CD14-positive monocyte (primary cell): ENCODE measurements at regions not wholly inside any gene's neighbourhood (a gene's known extent, or its start where the extent isn't known, plus 50 kb on each side); places are given as distances from the start of the nearest gene placed in this dataset.

Source experiments
- DNase-seq, 3 donors: peaks; one replicate each; pipeline ENCODE4 v3.0.0-alpha.2; 2011 to 2022
- H2AFZ ChIP-seq: 2 replicates; pipeline ENCODE4 v1.6.0; 2012; ENCODE audit warnings: mild to moderate bottlenecking, low read depth, low read length, inconsistent platforms; ENCODE audit not compliant: insufficient read depth, poor library complexity, severe bottlenecking
- H3K27ac ChIP-seq, 2 donors: 1 replicate in 1 of 2; 2 replicates in 1 of 2; pipeline ENCODE4 v1.5.1; 2012 to 2013; ENCODE audit warnings: low read length in 2 of 2, control low read depth in 1 of 2, inconsistent platforms in 1 of 2, low read depth in 1 of 2, mild to moderate bottlenecking in 1 of 2
- H3K27me3 ChIP-seq, 2 donors: one replicate each; pipeline versions ENCODE4 v1.6.0 to v1.6.1; 2011 to 2013; ENCODE audit warnings: low read length in 2 of 2; ENCODE audit not compliant: control insufficient read depth in 2 of 2, insufficient read depth in 2 of 2
- H3K36me3 ChIP-seq, 2 donors: replicated peaks in 1 of 2; 1 replicate in 1 of 2; 2 replicates in 1 of 2; pipeline versions ENCODE4 v1.5.1 to v1.6.1; 2012 to 2013; ENCODE audit warnings: low read length in 2 of 2, control low read depth in 1 of 2, inconsistent platforms in 1 of 2, mild to moderate bottlenecking in 1 of 2; ENCODE audit not compliant: insufficient read depth in 2 of 2, control insufficient read depth in 1 of 2
- H3K4me1 ChIP-seq, 2 donors: 1 replicate in 1 of 2; 2 replicates in 1 of 2; pipeline versions ENCODE4 v1.5.1 to v1.6.1; 2012 to 2013; ENCODE audit warnings: low read length in 2 of 2, control low read depth in 1 of 2, inconsistent platforms in 1 of 2, mild to moderate bottlenecking in 1 of 2, moderate library complexity in 1 of 2; ENCODE audit not compliant: insufficient read depth in 2 of 2, control insufficient read depth in 1 of 2
- H3K4me2 ChIP-seq: replicated peaks from 2 replicates; pipeline ENCODE3; 2012; ENCODE audit warnings: low read length, moderate library complexity, mild to moderate bottlenecking; ENCODE audit not compliant: poor library complexity, severe bottlenecking; ENCODE audit errors: extremely low read depth
- H3K4me3 ChIP-seq, 3 experiments: fragments of 200-600 bp in 1 of 3; sonication (generic) in 1 of 3; replicated peaks in 1 of 3; 1 replicate in 2 of 3; 2 replicates in 1 of 3; pipeline ENCODE4 v1.5.1; 2011 to 2013; ENCODE audit warnings: low read length in 3 of 3, mild to moderate bottlenecking in 3 of 3, control low read depth in 2 of 3, low read depth in 2 of 3, inconsistent platforms in 1 of 3, moderate library complexity in 1 of 3
- H3K79me2 ChIP-seq: 2 replicates; pipeline ENCODE4 v1.6.0; 2012; ENCODE audit warnings: mild to moderate bottlenecking, control low read depth, inconsistent platforms, low read length, moderate library complexity; ENCODE audit not compliant: insufficient read depth
- H3K9ac ChIP-seq: 2 replicates; pipeline ENCODE4 v1.6.0; 2017; ENCODE audit warnings: low read length, mild to moderate bottlenecking; ENCODE audit not compliant: insufficient read depth, poor library complexity, severe bottlenecking
- H3K9me3 ChIP-seq, 2 donors: replicated peaks in 1 of 2; 1 replicate in 1 of 2; 2 replicates in 1 of 2; pipeline versions ENCODE4 v1.5.1 to v1.6.1; 2012 to 2013; ENCODE audit warnings: low read length in 2 of 2, control low read depth in 1 of 2; ENCODE audit not compliant: control insufficient read depth in 1 of 2, insufficient read depth in 1 of 2
- H4K20me1 ChIP-seq: 2 replicates; pipeline ENCODE4 v1.6.0; 2012; ENCODE audit warnings: mild to moderate bottlenecking, low read length, control low read depth, moderate library complexity; ENCODE audit not compliant: insufficient read depth
- H3K27ac Mint-ChIP-seq, 7 donors: one replicate each; pipeline ENCODE4 v1.8.0; 2020; ENCODE audit warnings: mild to moderate bottlenecking in 7 of 7, mixed read lengths in 7 of 7, moderate library complexity in 6 of 7, inconsistent platforms in 2 of 7
- H3K27me3 Mint-ChIP-seq, 3 donors: one replicate each; pipeline ENCODE4 v1.8.0; 2021 to 2022; ENCODE audit warnings: low read depth in 3 of 3, mild to moderate bottlenecking in 3 of 3, mixed read lengths in 3 of 3, moderate library complexity in 3 of 3, inconsistent platforms in 1 of 3
- H3K36me3 Mint-ChIP-seq, 2 donors: one replicate each; pipeline ENCODE4 v1.8.0; 2020; ENCODE audit warnings: mixed read lengths in 2 of 2, inconsistent platforms in 1 of 2, mild to moderate bottlenecking in 1 of 2
- H3K4me1 Mint-ChIP-seq: one replicate; pipeline ENCODE4 v1.8.0; 2020; ENCODE audit warnings: mild to moderate bottlenecking, mixed read lengths
- H3K4me3 Mint-ChIP-seq, 2 donors: one replicate each; pipeline ENCODE4 v1.8.0; 2020; ENCODE audit warnings: mild to moderate bottlenecking in 2 of 2, mixed read lengths in 2 of 2, moderate library complexity in 1 of 2
- H3K9me3 Mint-ChIP-seq, 7 donors: one replicate each; pipeline ENCODE4 v1.8.0; 2020 to 2022; ENCODE audit warnings: mixed read lengths in 7 of 7, mild to moderate bottlenecking in 6 of 7, moderate library complexity in 6 of 7, inconsistent platforms in 2 of 7
- WGBS: methylation state at CpG from one replicate; pipeline ENCODE4 v1.1.5; 2013; ENCODE audit warnings: missing lambda C conversion rate; ENCODE audit not compliant: insufficient coverage; 5-methylcytosine and 5-hydroxymethylcytosine counted together
- intact Hi-C, 2 donors: fragments of 100-400 bp; cut with micrococcal nuclease; formaldehyde crosslinking; loops; one replicate each; pipeline versions ENCODE4 v1.15.0 to v1.15.1; 2023
- TF ChIP-seq, protein P1 (sequence below): fragments of 200-600 bp; IDR thresholded peaks from one replicate; pipeline ENCODE4 v1.8.0; 2022; ENCODE audit warnings: antibody characterized with exemption, mild to moderate bottlenecking

GRCh38 chr2:224161712-224162111 is 122.6 kb upstream of the SERPINE2 start:
- Histone ChIP-seq H3K4me1 (no peaks in the 10 kb centered on the region), H4K20me1 (no peaks in the 10 kb centered on the region), H3K27me3 (no peaks in the 10 kb centered on the region), H2AFZ (no peak overlapping the region), H3K79me2 (no peaks in the 10 kb centered on the region), H3K36me3 (no peaks in the 10 kb centered on the region), H3K9me3 (no peaks in the 10 kb centered on the region), H3K9ac (no peak overlapping the region), H3K27ac (no peak overlapping the region), H3K4me3 (no peak overlapping the region), H3K4me2 (no peak overlapping the region)
- peaks cover 0 to 16% (median 3%) of the 10 kb centered on the region in 7 donors for H3K9me3 Mint-ChIP-seq
- no peak overlapping the region for H3K4me3 Mint-ChIP-seq
- H3K4me1 Mint-ChIP-seq: no peaks in the 10 kb centered on the region
- TF ChIP-seq, protein P1, sequence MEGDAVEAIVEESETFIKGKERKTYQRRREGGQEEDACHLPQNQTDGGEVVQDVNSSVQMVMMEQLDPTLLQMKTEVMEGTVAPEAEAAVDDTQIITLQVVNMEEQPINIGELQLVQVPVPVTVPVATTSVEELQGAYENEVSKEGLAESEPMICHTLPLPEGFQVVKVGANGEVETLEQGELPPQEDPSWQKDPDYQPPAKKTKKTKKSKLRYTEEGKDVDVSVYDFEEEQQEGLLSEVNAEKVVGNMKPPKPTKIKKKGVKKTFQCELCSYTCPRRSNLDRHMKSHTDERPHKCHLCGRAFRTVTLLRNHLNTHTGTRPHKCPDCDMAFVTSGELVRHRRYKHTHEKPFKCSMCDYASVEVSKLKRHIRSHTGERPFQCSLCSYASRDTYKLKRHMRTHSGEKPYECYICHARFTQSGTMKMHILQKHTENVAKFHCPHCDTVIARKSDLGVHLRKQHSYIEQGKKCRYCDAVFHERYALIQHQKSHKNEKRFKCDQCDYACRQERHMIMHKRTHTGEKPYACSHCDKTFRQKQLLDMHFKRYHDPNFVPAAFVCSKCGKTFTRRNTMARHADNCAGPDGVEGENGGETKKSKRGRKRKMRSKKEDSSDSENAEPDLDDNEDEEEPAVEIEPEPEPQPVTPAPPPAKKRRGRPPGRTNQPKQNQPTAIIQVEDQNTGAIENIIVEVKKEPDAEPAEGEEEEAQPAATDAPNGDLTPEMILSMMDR: no peak
- peaks cover 0 to 3% (median 2%) of the 10 kb centered on the region in 3 donors for H3K27me3 Mint-ChIP-seq
- 100% methylated on average over 1 of the region's 2 CpGs for WGBS
- no peak overlapping the region for H3K27ac Mint-ChIP-seq
- intact Hi-C loops: no loop called here
- no peak for DNase-seq
- H3K36me3 Mint-ChIP-seq: no peaks in the 10 kb centered on the region

DNA sequence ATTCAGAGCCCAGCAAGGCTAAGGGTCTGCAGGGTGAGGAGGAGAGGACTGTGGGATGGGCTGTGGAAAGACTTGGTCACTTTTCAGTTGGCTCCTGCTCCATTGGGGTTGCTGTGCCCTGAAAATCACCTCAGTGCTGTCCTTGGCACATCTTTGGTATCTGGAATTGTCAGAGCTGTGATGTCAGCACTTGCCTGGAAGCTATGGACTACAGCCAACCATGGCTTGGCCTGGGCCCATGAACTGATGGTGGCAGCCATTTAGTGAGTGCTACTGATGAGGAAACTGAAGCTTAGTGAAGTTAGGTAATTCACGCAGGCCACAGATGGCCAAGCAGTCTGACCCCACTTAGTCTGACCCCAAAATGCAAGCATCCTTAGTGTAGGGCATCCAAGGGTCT is 121.8 kb upstream of the SERPINE2 start:
- TF ChIP-seq, protein P1: no peak
- no peak overlapping the region for H3K4me2 ChIP-seq
- Mint-ChIP-seq H3K9me3 (peaks cover 0 to 16% (median 3%) of the 10 kb centered on the region in 7 donors), H3K4me1 (no peaks in the 10 kb centered on the region), H3K4me3 (no peak overlapping the region), H3K27me3 (peaks cover 0 to 3% (median 2%) of the 10 kb centered on the region in 3 donors), H3K36me3 (no peaks in the 10 kb centered on the region), H3K27ac (no peak overlapping the region)
- intact Hi-C loops: no loop called here
- no peak for DNase-seq
- 100% methylated on average over 1 of the region's 1 CpG for WGBS
- H3K79me2 ChIP-seq: no peaks in the 10 kb centered on the region
- no peak overlapping the region for H3K9ac ChIP-seq
- H3K9me3 ChIP-seq: no peaks in the 10 kb centered on the region
- no peak overlapping the region for H3K27ac ChIP-seq
- H4K20me1 ChIP-seq: no peaks in the 10 kb centered on the region
- H3K27me3 ChIP-seq: no peaks in the 10 kb centered on the region
- no peak overlapping the region for H3K4me3 ChIP-seq
- no peaks in the 10 kb centered on the region for H3K4me1 ChIP-seq
- no peaks in the 10 kb centered on the region for H3K36me3 ChIP-seq
- no peak overlapping the region for H2AFZ ChIP-seq
